K562 (cell line): ENCODE measurements at regions not wholly inside any gene's neighbourhood (a gene's known extent, or its start where the extent isn't known, plus 50 kb on each side); places are given as distances from the start of the nearest gene placed in this dataset.

Experiments used
- ATAC-seq: fragments of 200-7000 bp; cut with Tn5 transposase; 3 replicates; pipeline ENCODE4 v1.9.1; 2020; ENCODE audit warnings: moderate library complexity
- BruUV-seq: library from RNA; stranded (reverse); fragments of 400-500 nt; replicated peaks from 2 replicates; lab custom pipeline; 2021; lab: Mats Ljungman, UMichigan
- CTCF ChIA-PET: fragments of 300-600 bp; formaldehyde crosslinking; extraction: SDS; loops from one replicate; lab custom pipeline; 2021; ENCODE audit warnings: low intra/inter-chr PET ratio; lab: Yijun Ruan, JAX
- POLR2A ChIA-PET: fragments of 300-600, 350-650 bp; sonication (Branson Sonifier 250); formaldehyde crosslinking; extraction: SDS; loops from one replicate; lab custom pipeline; 2021; ENCODE audit warnings: antibody characterized with exemption, inconsistent platforms; lab: Yijun Ruan, JAX
- DNase-seq, 4 experiments: peaks; one replicate each; pipeline versions ENCODE4 v3.0.0 to v3.0.0-alpha.2; 2011 to 2018; ENCODE audit warnings: low spot score in 3 of 4, mixed read lengths in 3 of 4; ENCODE audit errors: extremely low read depth in 1 of 4
- FAIRE-seq: peaks from 2 replicates; lab custom pipeline; 2011; peaks lifted over from hg19 to GRCh38; lab: Jason Lieb, UNC
- H2AFZ ChIP-seq: 2 replicates; pipeline ENCODE4 v1.6.0; 2011; ENCODE audit warnings: low read depth, low read length, control low read depth, inconsistent platforms
- H3K27ac ChIP-seq: fragments of 200-600 bp; 3 replicates; pipeline ENCODE4 v1.8.0; 2011; ENCODE audit warnings: low read depth, mild to moderate bottlenecking, control low read depth, inconsistent platforms, low read length, moderate library complexity, mixed read lengths; ENCODE audit errors: extremely low read depth
- H3K27me3 ChIP-seq, 2 experiments: fragments of 300-600 bp in 1 of 2; 2 replicates in 1 of 2; 3 replicates in 1 of 2; pipeline versions ENCODE4 v1.6.0 to v1.8.0; 2011; ENCODE audit warnings: inconsistent platforms in 2 of 2, low read length in 2 of 2, mild to moderate bottlenecking in 1 of 2, mixed read lengths in 1 of 2, moderate library complexity in 1 of 2; ENCODE audit not compliant: control insufficient read depth in 2 of 2, insufficient read depth in 2 of 2
- H3K36me3 ChIP-seq: fragments of 300-600 bp; 3 replicates; pipeline ENCODE4 v1.8.0; 2011; ENCODE audit warnings: mild to moderate bottlenecking, low read length, inconsistent platforms; ENCODE audit not compliant: control insufficient read depth, insufficient read depth
- H3K4me1 ChIP-seq, 2 experiments: fragments of 200-600 bp in 1 of 2; replicated peaks in 1 of 2; 2 replicates in 1 of 2; 3 replicates in 1 of 2; pipeline versions ENCODE4 v1.5.1 to v1.8.0; 2011; ENCODE audit warnings: inconsistent platforms in 2 of 2, low read length in 2 of 2, mild to moderate bottlenecking in 1 of 2, mixed read lengths in 1 of 2, moderate library complexity in 1 of 2; ENCODE audit not compliant: control insufficient read depth in 2 of 2, insufficient read depth in 2 of 2
- H3K4me2 ChIP-seq: 2 replicates; pipeline ENCODE4 v1.6.1; 2011; ENCODE audit warnings: low read length, control low read depth, inconsistent platforms, mixed read lengths; ENCODE audit not compliant: insufficient read depth
- H3K4me3 ChIP-seq: fragments of 200-600 bp; sonication (generic), shearing (Covaris generic); 2 replicates; pipeline ENCODE4 v1.5.1; 2016; ENCODE audit warnings: control low read depth, inconsistent platforms
- H3K79me2 ChIP-seq: fragments of 200-600 bp; 3 replicates; pipeline ENCODE4 v1.8.0; 2011; ENCODE audit warnings: low read length, inconsistent platforms; ENCODE audit not compliant: control insufficient read depth, insufficient read depth
- H3K9ac ChIP-seq, 2 experiments: 2 replicates each; pipeline versions ENCODE4 v1.6.0 to v1.6.1; 2011; ENCODE audit warnings: low read depth in 2 of 2, low read length in 2 of 2, control low read depth in 1 of 2, inconsistent platforms in 1 of 2, mild to moderate bottlenecking in 1 of 2, mixed read lengths in 1 of 2; ENCODE audit not compliant: insufficient read depth in 1 of 2
- H3K9me1 ChIP-seq: one replicate; pipeline ENCODE4 v1.6.0; 2011; ENCODE audit warnings: inconsistent platforms, mild to moderate bottlenecking, low read length, moderate library complexity; ENCODE audit not compliant: control insufficient read depth, insufficient read depth
- H3K9me3 ChIP-seq: replicated peaks from 2 replicates; pipeline ENCODE4 v1.5.1; 2011; ENCODE audit warnings: low read depth, low read length, inconsistent platforms; ENCODE audit not compliant: control insufficient read depth, insufficient read depth
- H4K20me1 ChIP-seq: replicated peaks from 2 replicates; pipeline ENCODE4 v1.6.1; 2011; ENCODE audit warnings: low read length, inconsistent platforms, mixed read lengths; ENCODE audit not compliant: control insufficient read depth, insufficient read depth
- C11orf30 ChIP-seq: fragments of 450-650 bp; IDR thresholded peaks from 2 replicates; pipeline ENCODE4 v1.6.1; 2016; ENCODE audit warnings: low read depth, mild to moderate bottlenecking
- RBM15 ChIP-seq: fragments of 200-400 bp; formaldehyde crosslinking; IDR thresholded peaks from 2 replicates; pipeline ENCODE4 v1.6.1; 2018; ENCODE audit warnings: mild to moderate bottlenecking, low read length, moderate library complexity; ENCODE audit not compliant: insufficient read depth
- RBM39 ChIP-seq: fragments of 200-400 bp; formaldehyde crosslinking; optimal IDR thresholded peaks from 2 replicates; pipeline ENCODE3; 2018; ENCODE audit warnings: low read depth, low read length
- U2AF2 ChIP-seq: fragments of 200-400 bp; formaldehyde crosslinking; optimal IDR thresholded peaks from 2 replicates; pipeline ENCODE3; 2017; ENCODE audit warnings: low read depth, mild to moderate bottlenecking, low read length
- ZEB2 ChIP-seq: fragments of 450-650 bp; IDR thresholded peaks from 2 replicates; pipeline ENCODE4 v1.6.1; 2016
- ZNF174 ChIP-seq: fragments of 250-450 bp; sonication (Bioruptor Pico); IDR thresholded peaks from 2 replicates; pipeline ENCODE4 v1.4.0; 2020; ENCODE audit warnings: mild to moderate bottlenecking
- ZNF23 ChIP-seq: fragments of 250-450 bp; sonication (Bioruptor Pico); IDR thresholded peaks from 2 replicates; pipeline ENCODE4 v1.4.0; 2020; ENCODE audit warnings: mild to moderate bottlenecking
- ZNF644 ChIP-seq: fragments of 200-800 bp; sonication (Bioruptor generic); IDR thresholded peaks from 2 replicates; pipeline ENCODE4 v1.6.1; 2016; ENCODE audit warnings: low read depth, missing genetic modification characterization, missing compliant biosample characterization
- ZNF699 ChIP-seq: fragments of 250-450 bp; sonication (Bioruptor Pico); IDR thresholded peaks from 2 replicates; pipeline ENCODE4 v1.8.0; 2021; ENCODE audit warnings: mild to moderate bottlenecking, moderate library complexity; ENCODE audit not compliant: insufficient replicate concordance
- ZNF76 ChIP-seq: fragments of 250-450 bp; sonication (Bioruptor Pico); IDR thresholded peaks from 2 replicates; pipeline ENCODE4 v1.4.0; 2020; ENCODE audit warnings: mild to moderate bottlenecking, moderate library complexity, borderline replicate concordance
- ZNF830 ChIP-seq: fragments of 250-450 bp; sonication (Bioruptor Pico); IDR thresholded peaks from 2 replicates; pipeline ENCODE4 v1.5.0; 2021; ENCODE audit warnings: mild to moderate bottlenecking
- WGBS: fragments of 100-300 bp; shearing (Covaris generic); methylation state at CpG from one replicate; pipeline ENCODE4 v1.1.6; 2016; ENCODE audit warnings: low coverage, mixed read lengths; ENCODE audit not compliant: insufficient coverage; ENCODE audit errors: missing lambda C conversion rate; 5-methylcytosine and 5-hydroxymethylcytosine counted together
- in situ Hi-C: fragments of 300-500 bp; cut with MboI; formaldehyde crosslinking; loops from 4 replicates; pipeline ENCODE4 v1.15.0; 2018; ENCODE audit warnings: inconsistent platforms, mixed read lengths
- intact Hi-C: fragments of 100-400 bp; cut with micrococcal nuclease; formaldehyde crosslinking; loops from 2 replicates; pipeline ENCODE4 v1.14.2; 2022
- TF ChIP-seq, protein P1 (sequence below): fragments of 450-650 bp; IDR thresholded peaks from 2 replicates; pipeline ENCODE4 v1.6.1; 2016; ENCODE audit warnings: borderline replicate concordance
- TF ChIP-seq, protein P2 (sequence below): fragments of 250-450 bp; sonication (Bioruptor Pico); IDR thresholded peaks from 2 replicates; pipeline ENCODE4 v1.5.0; 2021; ENCODE audit warnings: mild to moderate bottlenecking, borderline replicate concordance

DNA sequence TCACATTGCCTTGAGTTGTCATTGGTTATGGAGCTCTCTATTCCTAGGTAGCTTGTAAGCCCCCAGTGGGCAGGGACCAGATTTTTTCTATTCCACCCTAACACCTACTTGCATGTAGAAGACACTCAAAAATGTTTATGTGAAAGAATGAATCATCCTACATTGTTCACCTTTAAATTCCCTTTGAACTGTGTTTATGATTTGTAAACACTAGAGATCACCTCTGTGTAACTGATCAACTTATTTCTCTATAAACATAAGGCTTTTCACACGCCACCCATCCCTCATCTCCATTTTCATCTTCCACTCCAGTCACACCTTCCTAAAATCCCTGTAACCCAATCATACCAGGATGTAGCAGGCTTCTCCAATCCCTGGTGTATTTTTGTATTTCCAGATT, 142.6 kb upstream of the LEF1 start:
- Histone ChIP-seq H3K4me3 (no peak overlapping the region), H3K9ac (no peak overlapping the region), H3K79me2 (no peaks in the 10 kb centered on the region), H3K36me3 (no peaks in the 10 kb centered on the region), H3K4me1 (no peaks in the 10 kb centered on the region), H3K9me3 (no peaks in the 10 kb centered on the region), H3K4me2 (no peak overlapping the region), H3K9me1 (no peaks in the 10 kb centered on the region), H2AFZ (no peak overlapping the region), H3K27ac (no peak overlapping the region), H3K27me3 (peaks cover 0 to 3% of the 10 kb centered on the region in 2 experiments; a peak in 1 of 5 replicates)
- in situ Hi-C loops (no loop called here), intact Hi-C loops (no loop called here)
- ChIA-PET CTCF (no interaction called here), POLR2A (no interaction called here)
- BruUV-seq = no TSS peak
- WGBS = 9% methylated on average over 1 of the region's 1 CpG
- no peak for FAIRE-seq
- no peak for TF ChIP-seq C11orf30
- TF ChIP-seq ZNF644 = no peak
- TF ChIP-seq ZNF174 = no peak
- no peak for TF ChIP-seq ZNF699 (CRISPR knock-in tag)
- TF ChIP-seq ZNF23 = no peak
- no peak for TF ChIP-seq RBM15
- TF ChIP-seq, protein P1, sequence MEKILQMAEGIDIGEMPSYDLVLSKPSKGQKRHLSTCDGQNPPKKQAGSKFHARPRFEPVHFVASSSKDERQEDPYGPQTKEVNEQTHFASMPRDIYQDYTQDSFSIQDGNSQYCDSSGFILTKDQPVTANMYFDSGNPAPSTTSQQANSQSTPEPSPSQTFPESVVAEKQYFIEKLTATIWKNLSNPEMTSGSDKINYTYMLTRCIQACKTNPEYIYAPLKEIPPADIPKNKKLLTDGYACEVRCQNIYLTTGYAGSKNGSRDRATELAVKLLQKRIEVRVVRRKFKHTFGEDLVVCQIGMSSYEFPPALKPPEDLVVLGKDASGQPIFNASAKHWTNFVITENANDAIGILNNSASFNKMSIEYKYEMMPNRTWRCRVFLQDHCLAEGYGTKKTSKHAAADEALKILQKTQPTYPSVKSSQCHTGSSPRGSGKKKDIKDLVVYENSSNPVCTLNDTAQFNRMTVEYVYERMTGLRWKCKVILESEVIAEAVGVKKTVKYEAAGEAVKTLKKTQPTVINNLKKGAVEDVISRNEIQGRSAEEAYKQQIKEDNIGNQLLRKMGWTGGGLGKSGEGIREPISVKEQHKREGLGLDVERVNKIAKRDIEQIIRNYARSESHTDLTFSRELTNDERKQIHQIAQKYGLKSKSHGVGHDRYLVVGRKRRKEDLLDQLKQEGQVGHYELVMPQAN = no peak
- TF ChIP-seq, protein P2, sequence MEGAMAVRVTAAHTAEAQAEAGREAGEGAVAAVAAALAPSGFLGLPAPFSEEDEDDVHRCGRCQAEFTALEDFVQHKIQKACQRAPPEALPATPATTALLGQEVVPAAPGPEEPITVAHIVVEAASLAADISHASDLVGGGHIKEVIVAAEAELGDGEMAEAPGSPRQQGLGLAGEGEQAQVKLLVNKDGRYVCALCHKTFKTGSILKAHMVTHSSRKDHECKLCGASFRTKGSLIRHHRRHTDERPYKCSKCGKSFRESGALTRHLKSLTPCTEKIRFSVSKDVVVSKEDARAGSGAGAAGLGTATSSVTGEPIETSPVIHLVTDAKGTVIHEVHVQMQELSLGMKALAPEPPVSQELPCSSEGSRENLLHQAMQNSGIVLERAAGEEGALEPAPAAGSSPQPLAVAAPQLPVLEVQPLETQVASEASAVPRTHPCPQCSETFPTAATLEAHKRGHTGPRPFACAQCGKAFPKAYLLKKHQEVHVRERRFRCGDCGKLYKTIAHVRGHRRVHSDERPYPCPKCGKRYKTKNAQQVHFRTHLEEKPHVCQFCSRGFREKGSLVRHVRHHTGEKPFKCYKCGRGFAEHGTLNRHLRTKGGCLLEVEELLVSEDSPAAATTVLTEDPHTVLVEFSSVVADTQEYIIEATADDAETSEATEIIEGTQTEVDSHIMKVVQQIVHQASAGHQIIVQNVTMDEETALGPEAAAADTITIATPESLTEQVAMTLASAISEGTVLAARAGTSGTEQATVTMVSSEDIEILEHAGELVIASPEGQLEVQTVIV = no peak
- TF ChIP-seq ZNF76 (CRISPR knock-in tag) = no peak
- TF ChIP-seq ZEB2 = no peak
- no peak for TF ChIP-seq ZNF830 (CRISPR knock-in tag)
- no peak for TF ChIP-seq U2AF2
- TF ChIP-seq RBM39 = no peak
- TF ChIP-seq, all 486 proteins: peak for 0
- DNase-seq (no peak), ATAC-seq (no peak)
- no peaks in the 10 kb centered on the region for H4K20me1 ChIP-seq
